IMR-90 (cell line): ENCODE measurements at regions not wholly inside any gene's neighbourhood (a gene's known extent, or its start where the extent isn't known, plus 50 kb on each side); places are given as distances from the start of the nearest gene placed in this dataset.

ENCODE experiments used
- ATAC-seq: fragments of 200-7000 bp; cut with Tn5 transposase; 2 replicates; pipeline ENCODE4 v1.9.1; 2020; ENCODE audit warnings: low read depth, mild to moderate bottlenecking, moderate library complexity
- BruUV-seq: library from RNA; stranded (reverse); fragments of 400-500 nt; replicated peaks from 2 replicates; lab custom pipeline; 2021; lab: Mats Ljungman, UMichigan
- CTCF ChIA-PET: fragments of 300-600 bp; formaldehyde crosslinking; extraction: SDS; loops from one replicate; lab custom pipeline; 2021; ENCODE audit warnings: antibody characterized with exemption; lab: Yijun Ruan, JAX
- POLR2A ChIA-PET: fragments of 300-600 bp; sonication (Branson Sonifier 250); formaldehyde crosslinking; loops from one replicate; lab custom pipeline; 2022; ENCODE audit warnings: antibody characterized with exemption; ENCODE audit not compliant: unreplicated experiment; lab: Charles Lee
- DNase-seq: peaks from one replicate; pipeline ENCODE4 v3.0.0; 2013
- H2AFZ ChIP-seq: replicated peaks from 2 replicates; pipeline ENCODE3; 2013; ENCODE audit warnings: low read length, mild to moderate bottlenecking; ENCODE audit not compliant: poor library complexity
- H2AK5ac ChIP-seq: 2 replicates; pipeline ENCODE4 v1.6.1; 2013; ENCODE audit warnings: low read depth, low read length, inconsistent platforms
- H2AK9ac ChIP-seq: replicated peaks from 2 replicates; pipeline ENCODE3; 2013; ENCODE audit warnings: mild to moderate bottlenecking, low read depth, low read length, moderate library complexity; ENCODE audit not compliant: poor library complexity
- H2BK120ac ChIP-seq: 2 replicates; pipeline ENCODE4 v1.6.1; 2013; ENCODE audit warnings: low read depth, low read length, inconsistent platforms
- H2BK15ac ChIP-seq: 3 replicates; pipeline ENCODE4 v1.6.1; 2013; ENCODE audit warnings: low read depth, low read length, inconsistent platforms
- H2BK20ac ChIP-seq: 2 replicates; pipeline ENCODE4 v1.6.1; 2013; ENCODE audit warnings: low read depth, mild to moderate bottlenecking, inconsistent platforms, low read length, moderate library complexity
- H2BK5ac ChIP-seq: 2 replicates; pipeline ENCODE4 v1.6.1; 2013; ENCODE audit warnings: mild to moderate bottlenecking, low read depth, low read length, inconsistent platforms; ENCODE audit not compliant: poor library complexity, severe bottlenecking
- H3K14ac ChIP-seq: replicated peaks from 2 replicates; pipeline ENCODE4 v1.6.1; 2013; ENCODE audit warnings: low read depth, low read length, inconsistent platforms
- H3K18ac ChIP-seq: 2 replicates; pipeline ENCODE4 v1.6.1; 2013; ENCODE audit warnings: low read depth, low read length, control low read depth
- H3K23ac ChIP-seq: 2 replicates; pipeline ENCODE4 v1.6.1; 2013; ENCODE audit warnings: low read depth, low read length, inconsistent platforms
- H3K27ac ChIP-seq: 2 replicates; pipeline ENCODE4 v1.5.1; 2013; ENCODE audit warnings: mild to moderate bottlenecking, control low read depth, low read length; ENCODE audit not compliant: insufficient read depth
- H3K27me3 ChIP-seq: 2 replicates; pipeline ENCODE4 v1.6.1; 2013; ENCODE audit warnings: low read length; ENCODE audit not compliant: control insufficient read depth, insufficient read depth
- H3K36me3 ChIP-seq: 2 replicates; pipeline ENCODE4 v1.6.1; 2013; ENCODE audit warnings: low read length, mixed read lengths; ENCODE audit not compliant: control insufficient read depth, insufficient read depth
- H3K4ac ChIP-seq: 2 replicates; pipeline ENCODE4 v1.6.1; 2013; ENCODE audit warnings: low read depth, low read length, inconsistent platforms
- H3K4me1 ChIP-seq: 2 replicates; pipeline ENCODE4 v1.6.1; 2013; ENCODE audit warnings: low read length, mixed read lengths; ENCODE audit not compliant: control insufficient read depth, insufficient read depth
- H3K4me2 ChIP-seq: 2 replicates; pipeline ENCODE4 v1.6.1; 2013; ENCODE audit warnings: low read depth, mild to moderate bottlenecking, control low read depth, low read length, moderate library complexity
- H3K4me3 ChIP-seq: 2 replicates; pipeline ENCODE4 v1.5.1; 2013; ENCODE audit warnings: low read depth, mild to moderate bottlenecking, control low read depth, low read length, moderate library complexity; ENCODE audit not compliant: insufficient read depth
- H3K56ac ChIP-seq: 2 replicates; pipeline ENCODE4 v1.6.1; 2013; ENCODE audit warnings: low read length, inconsistent platforms; ENCODE audit not compliant: insufficient read depth; ENCODE audit errors: extremely low read depth
- H3K79me1 ChIP-seq, 2 experiments: 2 replicates each; pipeline ENCODE4 v1.6.1; 2013; ENCODE audit warnings: low read length in 2 of 2, inconsistent platforms in 1 of 2, low read depth in 1 of 2
- H3K9ac ChIP-seq: 2 replicates; pipeline ENCODE4 v1.6.1; 2013; ENCODE audit warnings: low read depth, low read length, control low read depth
- H3K9me1 ChIP-seq: 2 replicates; pipeline ENCODE4 v1.6.1; 2013; ENCODE audit warnings: low read length, inconsistent platforms; ENCODE audit not compliant: insufficient read depth
- H3K9me3 ChIP-seq: 2 replicates; pipeline ENCODE4 v1.6.1; 2013; ENCODE audit warnings: low read length; ENCODE audit not compliant: control insufficient read depth, insufficient read depth
- H4K20me1 ChIP-seq: 2 replicates; pipeline ENCODE4 v1.6.1; 2013; ENCODE audit warnings: low read length, inconsistent platforms; ENCODE audit not compliant: insufficient read depth
- H4K5ac ChIP-seq: 2 replicates; pipeline ENCODE4 v1.6.1; 2013; ENCODE audit warnings: mild to moderate bottlenecking, low read depth, low read length, control low read depth
- H4K8ac ChIP-seq, 2 experiments: 2 replicates each; pipeline ENCODE4 v1.6.1; 2013; ENCODE audit warnings: low read depth in 2 of 2, low read length in 2 of 2, control low read depth in 1 of 2, inconsistent platforms in 1 of 2
- H4K91ac ChIP-seq: 2 replicates; pipeline ENCODE4 v1.6.1; 2013; ENCODE audit warnings: low read depth, low read length, inconsistent platforms; ENCODE audit not compliant: insufficient read depth
- CHD1 ChIP-seq: IDR thresholded peaks from 2 replicates; pipeline ENCODE4 v1.6.1; 2012; ENCODE audit warnings: low read depth, low read length, improper control_type of control experiment
- ELK1 ChIP-seq: fragments of 150-350 bp; IDR thresholded peaks from 2 replicates; pipeline ENCODE4 v1.6.1; 2016; ENCODE audit warnings: low read depth, mild to moderate bottlenecking, low read length, moderate library complexity, borderline replicate concordance
- FOS ChIP-seq: fragments of 150-350 bp; IDR thresholded peaks from 2 replicates; pipeline ENCODE4 v1.6.1; 2016; ENCODE audit warnings: low read depth, low read length
- MAFK ChIP-seq: IDR thresholded peaks from 2 replicates; pipeline ENCODE4 v1.6.1; 2012; ENCODE audit warnings: low read depth, low read length, improper control_type of control experiment
- MAZ ChIP-seq: IDR thresholded peaks from 2 replicates; pipeline ENCODE4 v1.6.1; 2012; ENCODE audit warnings: low read depth, mild to moderate bottlenecking, low read length, improper control_type of control experiment, moderate library complexity, borderline replicate concordance
- POLR2A ChIP-seq: IDR thresholded peaks from 2 replicates; pipeline ENCODE4 v1.6.1; 2012; ENCODE audit warnings: mild to moderate bottlenecking, low read depth, low read length
- WGBS, 2 experiments: methylation state at CpG; one replicate each; pipeline versions ENCODE4 v1.1.5 to v1.1.7; 2013; ENCODE audit warnings: missing lambda C conversion rate in 2 of 2; ENCODE audit not compliant: insufficient read length in 1 of 2; ENCODE audit errors: extremely low coverage in 2 of 2; 5-methylcytosine and 5-hydroxymethylcytosine counted together
- dilution Hi-C: fragments of 300-500 bp; cut with HindIII; formaldehyde crosslinking; loops from one replicate; pipeline ENCODE4 v1.14.3; 2018; ENCODE audit warnings: low sequenced_read_pairs; ENCODE audit not compliant: unreplicated experiment
- in situ Hi-C: fragments of 300-500 bp; cut with MboI; formaldehyde crosslinking; loops from 3 replicates; pipeline ENCODE4 v1.14.3; 2019; ENCODE audit warnings: low sequenced_read_pairs, inconsistent platforms, mixed read lengths
- intact Hi-C: fragments of 100-400 bp; cut with micrococcal nuclease; formaldehyde crosslinking; loops from 2 replicates; pipeline ENCODE4 v1.10.0; 2022
- TF ChIP-seq, protein P1 (sequence below): conservative IDR thresholded peaks from 2 replicates; pipeline ENCODE4 v1.5.1; 2012; ENCODE audit warnings: mild to moderate bottlenecking, low read depth, low read length, improper control_type of control experiment

GRCh38 chr12:106001105-106001836 lies 137.5 kb downstream of the NUAK1 start:
- Histone ChIP-seq H3K4me1 (no peaks in the 10 kb centered on the region), H4K8ac (no peak overlapping the region), H3K9ac (no peak overlapping the region), H2BK20ac (no peak overlapping the region), H3K36me3 (no peaks in the 10 kb centered on the region), H3K27ac (no peak overlapping the region), H3K4me2 (no peak overlapping the region), H2BK5ac (no peak overlapping the region), H3K27me3 (no peaks in the 10 kb centered on the region; the same call in 1 of the 2 replicates), H2BK15ac (no peak overlapping the region), H3K4me3 (no peak overlapping the region), H3K14ac (no peak overlapping the region), H4K5ac (no peak overlapping the region), H4K20me1 (no peaks in the 10 kb centered on the region), H4K91ac (no peak overlapping the region), H3K56ac (no peak overlapping the region), H3K79me1 (no peaks in the 10 kb centered on the region), H3K18ac (no peak overlapping the region), H3K4ac (no peak overlapping the region), H2AK9ac (no peak overlapping the region), H3K9me3 (no peaks in the 10 kb centered on the region; the same call in 1 of the 2 replicates), H3K23ac (no peak overlapping the region), H3K9me1 (no peaks in the 10 kb centered on the region; the same call in 1 of the 2 replicates), H2AK5ac (no peak overlapping the region; the same call in 1 of the 2 replicates), H2BK120ac (no peak overlapping the region), H2AFZ (no peak overlapping the region)
- WGBS, 2 experiments, result no CpG with 5 or more reads among the region's 2 CpGs
- intact Hi-C loops (no loop called here), in situ Hi-C loops (no loop called here), dilution Hi-C loops (no loop called here)
- POLR2A ChIA-PET, result no interaction called here
- no TSS peak for BruUV-seq
- ATAC-seq (no peak), DNase-seq (no peak)
- no peak for TF ChIP-seq ELK1
- TF ChIP-seq, protein P1, sequence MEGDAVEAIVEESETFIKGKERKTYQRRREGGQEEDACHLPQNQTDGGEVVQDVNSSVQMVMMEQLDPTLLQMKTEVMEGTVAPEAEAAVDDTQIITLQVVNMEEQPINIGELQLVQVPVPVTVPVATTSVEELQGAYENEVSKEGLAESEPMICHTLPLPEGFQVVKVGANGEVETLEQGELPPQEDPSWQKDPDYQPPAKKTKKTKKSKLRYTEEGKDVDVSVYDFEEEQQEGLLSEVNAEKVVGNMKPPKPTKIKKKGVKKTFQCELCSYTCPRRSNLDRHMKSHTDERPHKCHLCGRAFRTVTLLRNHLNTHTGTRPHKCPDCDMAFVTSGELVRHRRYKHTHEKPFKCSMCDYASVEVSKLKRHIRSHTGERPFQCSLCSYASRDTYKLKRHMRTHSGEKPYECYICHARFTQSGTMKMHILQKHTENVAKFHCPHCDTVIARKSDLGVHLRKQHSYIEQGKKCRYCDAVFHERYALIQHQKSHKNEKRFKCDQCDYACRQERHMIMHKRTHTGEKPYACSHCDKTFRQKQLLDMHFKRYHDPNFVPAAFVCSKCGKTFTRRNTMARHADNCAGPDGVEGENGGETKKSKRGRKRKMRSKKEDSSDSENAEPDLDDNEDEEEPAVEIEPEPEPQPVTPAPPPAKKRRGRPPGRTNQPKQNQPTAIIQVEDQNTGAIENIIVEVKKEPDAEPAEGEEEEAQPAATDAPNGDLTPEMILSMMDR, result no peak
- no peak for TF ChIP-seq POLR2A
- TF ChIP-seq MAFK, result no peak
- no peak for TF ChIP-seq MAZ
- no peak for TF ChIP-seq FOS
- no peak for TF ChIP-seq CHD1
- CTCF ChIA-PET, result no interaction called here
